ENCODE measurements at regions not wholly inside any gene's neighbourhood (a gene's known extent, or its start where the extent isn't known, plus 50 kb on each side); places are given as distances from the start of the nearest gene placed in this dataset.

GRCh38 chr6:80517525-80517924 is 411.1 kb downstream of the BCKDHB start:
- no peak for TF ChIP-seq CTCF (IDR thresholded peaks at IDR 0.05; ENCODE audit: poor library complexity, severe bottlenecking)
- no peak for TF ChIP-seq TAF1 (IDR thresholded peaks at IDR 0.05; ENCODE audit: low read depth)
- TF ChIP-seq, protein P1, sequence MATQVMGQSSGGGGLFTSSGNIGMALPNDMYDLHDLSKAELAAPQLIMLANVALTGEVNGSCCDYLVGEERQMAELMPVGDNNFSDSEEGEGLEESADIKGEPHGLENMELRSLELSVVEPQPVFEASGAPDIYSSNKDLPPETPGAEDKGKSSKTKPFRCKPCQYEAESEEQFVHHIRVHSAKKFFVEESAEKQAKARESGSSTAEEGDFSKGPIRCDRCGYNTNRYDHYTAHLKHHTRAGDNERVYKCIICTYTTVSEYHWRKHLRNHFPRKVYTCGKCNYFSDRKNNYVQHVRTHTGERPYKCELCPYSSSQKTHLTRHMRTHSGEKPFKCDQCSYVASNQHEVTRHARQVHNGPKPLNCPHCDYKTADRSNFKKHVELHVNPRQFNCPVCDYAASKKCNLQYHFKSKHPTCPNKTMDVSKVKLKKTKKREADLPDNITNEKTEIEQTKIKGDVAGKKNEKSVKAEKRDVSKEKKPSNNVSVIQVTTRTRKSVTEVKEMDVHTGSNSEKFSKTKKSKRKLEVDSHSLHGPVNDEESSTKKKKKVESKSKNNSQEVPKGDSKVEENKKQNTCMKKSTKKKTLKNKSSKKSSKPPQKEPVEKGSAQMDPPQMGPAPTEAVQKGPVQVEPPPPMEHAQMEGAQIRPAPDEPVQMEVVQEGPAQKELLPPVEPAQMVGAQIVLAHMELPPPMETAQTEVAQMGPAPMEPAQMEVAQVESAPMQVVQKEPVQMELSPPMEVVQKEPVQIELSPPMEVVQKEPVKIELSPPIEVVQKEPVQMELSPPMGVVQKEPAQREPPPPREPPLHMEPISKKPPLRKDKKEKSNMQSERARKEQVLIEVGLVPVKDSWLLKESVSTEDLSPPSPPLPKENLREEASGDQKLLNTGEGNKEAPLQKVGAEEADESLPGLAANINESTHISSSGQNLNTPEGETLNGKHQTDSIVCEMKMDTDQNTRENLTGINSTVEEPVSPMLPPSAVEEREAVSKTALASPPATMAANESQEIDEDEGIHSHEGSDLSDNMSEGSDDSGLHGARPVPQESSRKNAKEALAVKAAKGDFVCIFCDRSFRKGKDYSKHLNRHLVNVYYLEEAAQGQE (IDR thresholded peaks at IDR 0.05; ENCODE audit: borderline replicate concordance), result no peak
- no peak for TF ChIP-seq EZH2 (IDR thresholded peaks at IDR 0.05; ENCODE audit: borderline replicate concordance, insufficient read depth, low read length, poor library complexity, severe bottlenecking)
- TF ChIP-seq POLR2AphosphoS5 (IDR thresholded peaks at IDR 0.05), result no peak
- no peak for TF ChIP-seq RAD21 (conservative IDR thresholded peaks at IDR 0.05)
